HEK293T (cell line): ENCODE measurements at regions not wholly inside any gene's neighbourhood (a gene's known extent, or its start where the extent isn't known, plus 50 kb on each side); places are given as distances from the start of the nearest gene placed in this dataset.

ENCODE experiments used
- CTCF ChIA-PET: fragments of 350-600 bp; formaldehyde crosslinking; extraction: SDS; loops from one replicate; lab custom pipeline; 2021; ENCODE audit warnings: antibody characterized with exemption, inconsistent platforms; lab: Yijun Ruan, JAX
- POLR2A ChIA-PET: fragments of 350-600 bp; formaldehyde crosslinking; extraction: SDS; loops from one replicate; lab custom pipeline; 2020; ENCODE audit warnings: antibody characterized with exemption, inconsistent platforms; lab: Yijun Ruan, JAX
- DNase-seq: peaks from one replicate; pipeline ENCODE4 v3.0.0; 2012; ENCODE audit warnings: mixed read lengths; ENCODE audit errors: extremely low spot score
- ARNT ChIP-seq: fragments of 450-650 bp; IDR thresholded peaks from 2 replicates; pipeline ENCODE4 v1.6.1; 2017; ENCODE audit warnings: mild to moderate bottlenecking
- BHLHE40 ChIP-seq: fragments of 450-650 bp; IDR thresholded peaks from 2 replicates; pipeline ENCODE4 v1.6.1; 2016; ENCODE audit warnings: mild to moderate bottlenecking, moderate library complexity, borderline replicate concordance
- CTBP1 ChIP-seq: fragments of 450-650 bp; IDR thresholded peaks from 2 replicates; pipeline ENCODE4 v1.6.1; 2016; ENCODE audit warnings: borderline replicate concordance
- ELF4 ChIP-seq: fragments of 450-650 bp; IDR thresholded peaks from 2 replicates; pipeline ENCODE4 v1.6.1; 2017; ENCODE audit warnings: antibody characterized with exemption
- FOXA1 ChIP-seq: fragments of 450-650 bp; IDR thresholded peaks from 2 replicates; pipeline ENCODE4 v1.6.1; 2016; ENCODE audit warnings: mild to moderate bottlenecking
- FOXK2 ChIP-seq: fragments of 450-650 bp; IDR thresholded peaks from 2 replicates; pipeline ENCODE4 v1.6.1; 2016; ENCODE audit warnings: mild to moderate bottlenecking
- FOXM1 ChIP-seq: fragments of 450-650 bp; IDR thresholded peaks from 2 replicates; pipeline ENCODE4 v1.6.1; 2017; ENCODE audit warnings: mild to moderate bottlenecking, borderline replicate concordance
- HDGF ChIP-seq: fragments of 450-650 bp; IDR thresholded peaks from 2 replicates; pipeline ENCODE4 v1.6.1; 2017; ENCODE audit warnings: antibody characterized with exemption, borderline replicate concordance
- L3MBTL2 ChIP-seq: fragments of 450-650 bp; conservative IDR thresholded peaks from 2 replicates; pipeline ENCODE4 v1.6.1; 2016; ENCODE audit warnings: mild to moderate bottlenecking
- LEF1 ChIP-seq: fragments of 450-650 bp; IDR thresholded peaks from 2 replicates; pipeline ENCODE4 v1.6.1; 2017; ENCODE audit warnings: mild to moderate bottlenecking, borderline replicate concordance
- NFRKB ChIP-seq: fragments of 450-650 bp; IDR thresholded peaks from 2 replicates; pipeline ENCODE4 v1.6.1; 2016; ENCODE audit warnings: mild to moderate bottlenecking, moderate library complexity
- SP1 ChIP-seq: fragments of 450-650 bp; IDR thresholded peaks from 2 replicates; pipeline ENCODE4 v1.6.1; 2017
- SUZ12 ChIP-seq: fragments of 450-650 bp; IDR thresholded peaks from 2 replicates; pipeline ENCODE4 v1.6.1; 2016; ENCODE audit warnings: mild to moderate bottlenecking
- TARDBP ChIP-seq: fragments of 450-650 bp; IDR thresholded peaks from 2 replicates; pipeline ENCODE4 v1.6.1; 2016
- ZNF384 ChIP-seq: fragments of 450-650 bp; IDR thresholded peaks from 2 replicates; pipeline ENCODE4 v1.6.1; 2016
- TF ChIP-seq, protein P1 (sequence below): fragments of 450-650 bp; IDR thresholded peaks from 2 replicates; pipeline ENCODE4 v1.6.1; 2016

DNA sequence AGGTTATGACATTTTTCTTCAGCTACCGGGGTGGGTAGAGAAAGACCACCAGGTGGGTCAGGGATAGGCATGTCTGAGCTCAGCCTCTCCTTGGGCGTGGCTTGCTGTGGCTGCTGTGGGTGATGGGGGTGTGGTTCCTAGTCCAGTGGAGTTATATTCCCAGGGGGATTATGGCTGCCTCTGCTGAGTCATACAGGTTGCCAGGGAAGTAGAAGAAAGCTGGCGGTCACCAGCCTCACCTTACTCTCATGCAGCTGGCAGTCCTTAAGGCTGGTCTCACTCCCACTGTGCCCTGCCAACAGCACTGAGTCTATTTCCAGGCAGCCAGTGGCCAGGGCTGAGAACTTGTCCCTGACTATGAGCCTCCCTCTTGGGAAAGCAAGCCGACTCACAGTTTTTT is 130.0 kb downstream of the SCP2D1 start:
- ChIA-PET CTCF (no interaction called here), POLR2A (no interaction called here)
- DNase-seq = no peak
- TF ChIP-seq ZNF384 = no peak
- TF ChIP-seq FOXK2 = no peak
- no peak for TF ChIP-seq BHLHE40
- TF ChIP-seq CTBP1 = no peak
- no peak for TF ChIP-seq ARNT
- TF ChIP-seq SUZ12 = no peak
- TF ChIP-seq ELF4 = no peak
- TF ChIP-seq FOXA1 = no peak
- TF ChIP-seq, protein P1, sequence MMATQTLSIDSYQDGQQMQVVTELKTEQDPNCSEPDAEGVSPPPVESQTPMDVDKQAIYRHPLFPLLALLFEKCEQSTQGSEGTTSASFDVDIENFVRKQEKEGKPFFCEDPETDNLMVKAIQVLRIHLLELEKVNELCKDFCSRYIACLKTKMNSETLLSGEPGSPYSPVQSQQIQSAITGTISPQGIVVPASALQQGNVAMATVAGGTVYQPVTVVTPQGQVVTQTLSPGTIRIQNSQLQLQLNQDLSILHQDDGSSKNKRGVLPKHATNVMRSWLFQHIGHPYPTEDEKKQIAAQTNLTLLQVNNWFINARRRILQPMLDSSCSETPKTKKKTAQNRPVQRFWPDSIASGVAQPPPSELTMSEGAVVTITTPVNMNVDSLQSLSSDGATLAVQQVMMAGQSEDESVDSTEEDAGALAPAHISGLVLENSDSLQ = no peak
- TF ChIP-seq SP1 = no peak
- TF ChIP-seq HDGF = no peak
- no peak for TF ChIP-seq NFRKB
- TF ChIP-seq TARDBP = no peak
- TF ChIP-seq FOXM1 = no peak
- TF ChIP-seq LEF1 = no peak
- no peak for TF ChIP-seq L3MBTL2

DNA sequence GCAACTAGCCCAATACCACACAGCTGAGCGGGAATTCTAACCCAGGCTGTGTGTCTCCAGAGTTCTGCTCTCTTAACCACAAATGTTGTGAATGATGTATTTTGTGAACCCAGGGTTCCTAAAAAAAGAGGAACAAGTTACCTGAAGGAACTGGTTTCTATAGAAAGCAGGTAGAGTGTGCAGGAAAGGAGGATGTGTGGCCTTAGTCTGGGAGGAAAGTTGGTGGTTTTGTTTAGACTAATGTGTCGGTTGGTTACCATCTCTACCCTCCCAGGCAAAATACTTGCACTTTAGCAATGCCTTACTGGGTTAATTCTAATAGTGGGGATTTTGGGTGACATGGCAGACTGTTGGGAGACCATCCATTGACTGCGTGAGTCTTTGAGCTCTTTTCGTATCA is 143.3 kb downstream of the SCP2D1 start:
- CTCF ChIA-PET = no interaction called here
- DNase-seq = no peak
- POLR2A ChIA-PET = no interaction called here
- TF ChIP-seq NFRKB (no peak), ZNF384 (no peak), FOXA1 (no peak), L3MBTL2 (no peak), HDGF (no peak), SP1 (no peak)

DNA sequence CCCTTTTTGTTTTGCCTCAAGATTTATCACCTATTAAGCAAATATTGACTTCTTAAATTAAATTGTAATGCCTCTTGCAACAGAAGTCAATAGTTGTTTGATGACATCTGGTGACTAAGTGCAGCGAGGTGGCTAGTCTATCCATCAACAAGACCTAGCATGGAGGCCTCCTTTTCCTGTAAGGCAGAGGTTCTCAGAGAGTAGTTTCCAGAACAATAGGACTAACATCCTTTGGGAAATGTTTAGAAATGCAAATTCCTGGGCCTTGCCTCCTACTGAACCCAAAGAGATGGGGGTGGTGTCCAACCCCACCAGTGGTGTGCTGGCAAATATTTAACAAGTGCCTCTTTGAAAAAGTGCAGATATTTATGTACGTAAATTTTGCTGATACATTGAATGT is 143.7 kb downstream of the SCP2D1 start:
- no peak for DNase-seq
- ChIA-PET CTCF (no interaction called here), POLR2A (no interaction called here)
- TF ChIP-seq FOXA1 (no peak), ELF4 (no peak), FOXK2 (no peak), HDGF (no peak), SP1 (no peak), BHLHE40 (no peak), CTBP1 (no peak), LEF1 (no peak), ZNF384 (no peak), ARNT (no peak), FOXM1 (no peak)
- TF ChIP-seq, protein P1 = no peak

DNA sequence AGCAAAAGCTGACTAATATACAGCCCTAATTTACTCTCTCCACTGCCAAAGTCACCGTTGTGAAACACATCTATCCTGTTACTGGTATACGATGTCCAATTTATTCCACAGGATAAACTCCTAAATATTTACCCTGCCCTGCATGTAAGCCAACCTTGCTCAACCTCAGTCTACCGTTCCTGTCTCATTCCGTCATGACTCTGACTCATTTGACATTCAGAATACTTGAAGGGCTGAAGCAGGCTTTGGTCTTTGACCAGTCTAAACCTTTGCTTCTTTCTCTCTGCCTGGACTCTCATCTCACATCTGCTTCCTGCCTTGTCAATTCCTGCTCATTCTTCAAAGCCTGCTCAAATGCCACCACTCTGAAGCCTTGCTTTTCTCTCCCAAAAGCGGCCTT is 157.5 kb downstream of the SCP2D1 start:
- CTCF ChIA-PET = no interaction called here
- no peak for DNase-seq
- TF ChIP-seq, protein P1 = no peak
- TF ChIP-seq LEF1 (no peak), TARDBP (no peak), NFRKB (no peak), HDGF (no peak), FOXA1 (no peak), SP1 (no peak)
- POLR2A ChIA-PET = no interaction called here

DNA sequence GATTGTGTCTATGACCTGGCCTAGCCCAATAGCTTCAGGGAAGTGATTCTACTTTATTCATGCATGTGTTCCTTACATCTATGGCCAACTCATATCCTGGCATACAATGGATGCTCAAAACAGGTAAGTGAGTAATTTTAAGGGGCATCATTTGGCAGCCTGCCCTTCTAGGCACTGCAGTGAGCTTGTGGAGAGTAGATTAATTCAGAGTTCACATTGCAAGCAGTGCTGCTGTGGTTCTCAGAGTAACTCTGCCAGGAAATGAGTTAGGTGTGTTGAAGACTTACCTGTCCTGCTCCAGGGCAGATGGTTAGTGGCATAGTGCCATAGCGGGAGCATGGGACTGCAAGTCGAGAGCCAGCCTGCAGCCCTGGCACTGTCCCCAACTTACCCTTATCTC is 158.0 kb downstream of the SCP2D1 start:
- ChIA-PET CTCF (no interaction called here), POLR2A (no interaction called here)

DNA sequence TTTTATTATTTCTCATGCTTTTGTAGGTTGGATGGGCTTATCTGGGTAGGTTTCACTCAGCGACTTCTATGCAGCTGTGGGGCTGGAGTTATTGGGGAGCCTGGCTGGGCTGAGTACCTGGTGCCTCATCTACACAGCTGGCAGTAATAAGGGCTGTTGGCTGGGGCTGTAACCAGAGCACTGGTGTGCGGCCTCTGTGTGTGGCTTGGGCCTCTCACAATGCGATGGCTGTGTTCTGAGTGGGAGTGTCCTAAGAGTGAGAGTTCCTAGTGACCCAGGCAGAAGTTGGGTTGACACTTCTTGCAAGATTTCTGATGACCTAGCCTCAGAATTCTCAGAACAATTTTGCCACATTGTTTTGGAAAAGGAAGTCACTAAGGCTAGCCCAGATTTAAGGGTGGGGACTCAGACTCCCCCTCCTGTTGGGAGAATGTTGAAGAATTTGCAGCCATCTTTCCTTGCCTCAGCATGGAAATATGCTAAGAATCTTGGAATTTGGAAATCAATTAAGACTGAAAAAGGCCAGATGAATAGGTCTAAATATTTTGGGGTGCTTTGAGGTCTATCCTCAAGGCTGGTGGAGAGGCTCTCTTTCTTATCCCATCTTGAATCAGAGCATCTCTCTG is 158.8 kb downstream of the SCP2D1 start:
- TF ChIP-seq ELF4 (no peak), BHLHE40 (no peak), TARDBP (no peak), SP1 (no peak), ZNF384 (no peak), LEF1 (no peak), CTBP1 (no peak), FOXM1 (no peak), FOXK2 (no peak), FOXA1 (no peak), NFRKB (no peak), ARNT (no peak)
- POLR2A ChIA-PET = no interaction called here
- CTCF ChIA-PET = no interaction called here
- no peak for DNase-seq

More for the DNA sequence above, 158.0 kb downstream of the SCP2D1 start:
- DNase-seq = no peak
- TF ChIP-seq SUZ12 (no peak), ARNT (no peak), CTBP1 (no peak), TARDBP (no peak), FOXA1 (no peak), NFRKB (no peak), FOXK2 (no peak), ZNF384 (no peak), ELF4 (no peak), SP1 (no peak), BHLHE40 (no peak), FOXM1 (no peak), LEF1 (no peak)
- TF ChIP-seq, protein P1 = no peak
